ENCODE measurements at regions not wholly inside any gene's neighbourhood (a gene's known extent, or its start where the extent isn't known, plus 50 kb on each side); places are given as distances from the start of the nearest gene placed in this dataset.

DNA sequence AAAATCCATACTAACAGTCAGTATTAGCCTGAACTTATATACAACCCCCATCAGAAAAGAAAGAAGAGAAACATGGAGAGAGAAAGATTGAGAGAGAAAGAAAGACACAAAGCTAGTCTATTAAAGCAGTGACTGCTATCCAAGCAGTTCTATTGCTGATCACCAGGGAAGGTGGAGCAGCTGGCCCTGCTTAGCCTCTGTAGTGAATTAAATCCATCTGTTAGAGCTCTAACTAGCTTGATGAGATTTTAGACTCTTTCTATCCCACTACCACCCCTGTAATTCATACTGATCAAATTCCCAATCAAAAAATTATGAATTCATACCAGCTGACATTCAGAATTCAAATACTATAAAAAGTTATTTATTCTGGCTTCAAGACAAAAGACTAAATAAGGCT, 486.0 kb upstream of the LRRN3 start:
- Histone ChIP-seq H3K27ac (no peak overlapping the region), H3K36me3 (replicated peaks) (no peaks in the 10 kb centered on the region), H3K27me3 (replicated peaks) (no peaks in the 10 kb centered on the region), H3K4me3 (ENCODE audit: low read depth, low read length) (no peak overlapping the region)
- DNase-seq = no peak
- TF ChIP-seq, protein P1, sequence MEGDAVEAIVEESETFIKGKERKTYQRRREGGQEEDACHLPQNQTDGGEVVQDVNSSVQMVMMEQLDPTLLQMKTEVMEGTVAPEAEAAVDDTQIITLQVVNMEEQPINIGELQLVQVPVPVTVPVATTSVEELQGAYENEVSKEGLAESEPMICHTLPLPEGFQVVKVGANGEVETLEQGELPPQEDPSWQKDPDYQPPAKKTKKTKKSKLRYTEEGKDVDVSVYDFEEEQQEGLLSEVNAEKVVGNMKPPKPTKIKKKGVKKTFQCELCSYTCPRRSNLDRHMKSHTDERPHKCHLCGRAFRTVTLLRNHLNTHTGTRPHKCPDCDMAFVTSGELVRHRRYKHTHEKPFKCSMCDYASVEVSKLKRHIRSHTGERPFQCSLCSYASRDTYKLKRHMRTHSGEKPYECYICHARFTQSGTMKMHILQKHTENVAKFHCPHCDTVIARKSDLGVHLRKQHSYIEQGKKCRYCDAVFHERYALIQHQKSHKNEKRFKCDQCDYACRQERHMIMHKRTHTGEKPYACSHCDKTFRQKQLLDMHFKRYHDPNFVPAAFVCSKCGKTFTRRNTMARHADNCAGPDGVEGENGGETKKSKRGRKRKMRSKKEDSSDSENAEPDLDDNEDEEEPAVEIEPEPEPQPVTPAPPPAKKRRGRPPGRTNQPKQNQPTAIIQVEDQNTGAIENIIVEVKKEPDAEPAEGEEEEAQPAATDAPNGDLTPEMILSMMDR (IDR thresholded peaks at IDR 0.05; ENCODE audit: low read depth, low read length, missing control alignments) = no peak
- in situ Hi-C loops (cut with HindIII; ENCODE audit: low pct_ligation_motif_present, low sequenced_read_pairs) = no loop called here

- TF ChIP-seq, protein P1 (IDR thresholded peaks at IDR 0.05; ENCODE audit: low read depth, low read length, missing control alignments) = no peak
- H3K36me3 ChIP-seq (replicated peaks) = no peaks in the 10 kb centered on the region
- H3K27ac ChIP-seq = no peak overlapping the region
- DNase-seq = no peak
- H3K27me3 ChIP-seq (replicated peaks) = no peaks in the 10 kb centered on the region
- in situ Hi-C loops (cut with HindIII; ENCODE audit: low pct_ligation_motif_present, low sequenced_read_pairs) = no loop called here
- H3K4me3 ChIP-seq (ENCODE audit: low read depth, low read length) = no peak overlapping the region
These were observed 483.7 kb upstream of the LRRN3 start for GRCh38 chr7:110607050-110607857.

- in situ Hi-C loops (cut with HindIII; ENCODE audit: low pct_ligation_motif_present, low sequenced_read_pairs) = no loop called here
- no peak for DNase-seq
- Histone ChIP-seq H3K4me3 (ENCODE audit: low read depth, low read length) (no peak overlapping the region), H3K27ac (no peak overlapping the region), H3K36me3 (replicated peaks) (no peaks in the 10 kb centered on the region), H3K27me3 (replicated peaks) (no peaks in the 10 kb centered on the region)
- TF ChIP-seq, protein P1 (IDR thresholded peaks at IDR 0.05; ENCODE audit: low read depth, low read length, missing control alignments) = no peak
These were observed 481.6 kb upstream of the LRRN3 start for GRCh38 chr7:110609336-110609735.

GRCh38 chr7:110612680-110613079, 478.2 kb upstream of the LRRN3 start:
- no peak overlapping the region for H3K27ac ChIP-seq
- no peaks in the 10 kb centered on the region for H3K27me3 ChIP-seq (replicated peaks)
- DNase-seq = no peak
- H3K4me3 ChIP-seq (ENCODE audit: low read depth, low read length) = no peak overlapping the region
- no peaks in the 10 kb centered on the region for H3K36me3 ChIP-seq (replicated peaks)
- in situ Hi-C loops (cut with HindIII; ENCODE audit: low pct_ligation_motif_present, low sequenced_read_pairs) = no loop called here
- TF ChIP-seq, protein P1 (IDR thresholded peaks at IDR 0.05; ENCODE audit: low read depth, low read length, missing control alignments) = no peak
